ENCODE measurements at regions not wholly inside any gene's neighbourhood (a gene's known extent, or its start where the extent isn't known, plus 50 kb on each side); places are given as distances from the start of the nearest gene placed in this dataset.

DNA sequence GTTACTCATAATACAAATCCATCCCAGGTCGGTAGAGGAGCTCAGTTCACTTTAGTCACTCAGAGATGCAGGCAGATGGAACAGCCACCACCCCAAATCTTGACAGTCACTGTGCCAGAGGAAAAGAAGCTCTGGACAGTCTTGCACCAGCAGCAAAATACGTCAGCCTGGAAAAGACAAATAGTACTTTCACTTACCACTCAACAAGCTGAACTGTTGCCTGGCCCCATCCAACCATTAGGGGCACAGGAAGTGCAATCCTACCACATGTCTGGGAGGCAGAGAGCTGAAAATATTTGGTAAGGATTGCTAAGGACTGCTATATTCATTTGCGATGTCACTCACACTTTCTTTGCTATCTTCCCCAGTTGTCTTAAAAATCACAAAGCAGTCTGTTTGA lies 239.1 kb upstream of the TOX3 start (continued):
- TF ChIP-seq, protein P1, sequence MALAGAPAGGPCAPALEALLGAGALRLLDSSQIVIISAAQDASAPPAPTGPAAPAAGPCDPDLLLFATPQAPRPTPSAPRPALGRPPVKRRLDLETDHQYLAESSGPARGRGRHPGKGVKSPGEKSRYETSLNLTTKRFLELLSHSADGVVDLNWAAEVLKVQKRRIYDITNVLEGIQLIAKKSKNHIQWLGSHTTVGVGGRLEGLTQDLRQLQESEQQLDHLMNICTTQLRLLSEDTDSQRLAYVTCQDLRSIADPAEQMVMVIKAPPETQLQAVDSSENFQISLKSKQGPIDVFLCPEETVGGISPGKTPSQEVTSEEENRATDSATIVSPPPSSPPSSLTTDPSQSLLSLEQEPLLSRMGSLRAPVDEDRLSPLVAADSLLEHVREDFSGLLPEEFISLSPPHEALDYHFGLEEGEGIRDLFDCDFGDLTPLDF (CRISPR knock-in tag; IDR thresholded peaks at IDR 0.05), result no peak
- TF ChIP-seq RELA (CRISPR knock-in tag; IDR thresholded peaks at IDR 0.05; ENCODE audit: borderline replicate concordance) (no peak), ZNF396 (CRISPR knock-in tag; IDR thresholded peaks at IDR 0.05; ENCODE audit: borderline replicate concordance) (no peak), NR3C1 (CRISPR knock-in tag; conservative IDR thresholded peaks at IDR 0.05; ENCODE audit: low read depth) (no peak)

DNA sequence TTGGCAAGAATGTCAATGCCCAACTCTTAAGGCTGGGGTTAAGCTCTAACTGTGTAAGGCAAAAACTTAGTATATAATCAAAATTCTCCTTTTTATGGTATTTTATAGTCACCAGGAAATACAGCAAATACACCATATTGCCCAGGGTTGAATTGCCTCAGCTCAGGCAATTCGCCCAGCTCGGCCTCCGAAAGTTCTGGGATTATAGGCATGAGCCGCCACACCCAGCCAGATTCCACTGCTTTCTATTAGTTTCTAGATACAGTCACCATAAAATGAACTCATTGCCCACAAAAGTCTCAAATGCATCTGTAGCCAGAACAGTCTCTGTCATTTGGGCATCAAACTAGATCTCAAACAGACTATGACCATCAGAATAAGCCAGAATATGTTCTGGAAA lies 238.7 kb upstream of the TOX3 start:
- ChIA-PET CTCF (no interaction called here), POLR2A (no interaction called here)
- H3K9me3 Mint-ChIP-seq, result peaks cover 3% of the 10 kb centered on the region
- H3K4me3 Mint-ChIP-seq, result no peak overlapping the region
- ATAC-seq, result no peak
- DNase-seq (ENCODE audit: low spot score), result no peak
- H3K27ac Mint-ChIP-seq, result no peak overlapping the region
- no peaks in the 10 kb centered on the region for H3K36me3 Mint-ChIP-seq
- H3K27me3 Mint-ChIP-seq (ENCODE audit: low read depth), result no peaks in the 10 kb centered on the region; the same call in 1 of the 2 replicates
- TF ChIP-seq, protein P2, sequence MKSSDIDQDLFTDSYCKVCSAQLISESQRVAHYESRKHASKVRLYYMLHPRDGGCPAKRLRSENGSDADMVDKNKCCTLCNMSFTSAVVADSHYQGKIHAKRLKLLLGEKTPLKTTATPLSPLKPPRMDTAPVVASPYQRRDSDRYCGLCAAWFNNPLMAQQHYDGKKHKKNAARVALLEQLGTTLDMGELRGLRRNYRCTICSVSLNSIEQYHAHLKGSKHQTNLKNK (CRISPR knock-in tag; IDR thresholded peaks at IDR 0.05), result no peak
- TF ChIP-seq SMAD3 (CRISPR knock-in tag; IDR thresholded peaks at IDR 0.05; ENCODE audit: borderline replicate concordance) (no peak), ESRRA (CRISPR knock-in tag; IDR thresholded peaks at IDR 0.05; ENCODE audit: borderline replicate concordance) (no peak), ETV6 (CRISPR knock-in tag; IDR thresholded peaks at IDR 0.05) (no peak), TEAD1 (CRISPR knock-in tag; IDR thresholded peaks at IDR 0.05) (no peak)
- TF ChIP-seq, protein P3, sequence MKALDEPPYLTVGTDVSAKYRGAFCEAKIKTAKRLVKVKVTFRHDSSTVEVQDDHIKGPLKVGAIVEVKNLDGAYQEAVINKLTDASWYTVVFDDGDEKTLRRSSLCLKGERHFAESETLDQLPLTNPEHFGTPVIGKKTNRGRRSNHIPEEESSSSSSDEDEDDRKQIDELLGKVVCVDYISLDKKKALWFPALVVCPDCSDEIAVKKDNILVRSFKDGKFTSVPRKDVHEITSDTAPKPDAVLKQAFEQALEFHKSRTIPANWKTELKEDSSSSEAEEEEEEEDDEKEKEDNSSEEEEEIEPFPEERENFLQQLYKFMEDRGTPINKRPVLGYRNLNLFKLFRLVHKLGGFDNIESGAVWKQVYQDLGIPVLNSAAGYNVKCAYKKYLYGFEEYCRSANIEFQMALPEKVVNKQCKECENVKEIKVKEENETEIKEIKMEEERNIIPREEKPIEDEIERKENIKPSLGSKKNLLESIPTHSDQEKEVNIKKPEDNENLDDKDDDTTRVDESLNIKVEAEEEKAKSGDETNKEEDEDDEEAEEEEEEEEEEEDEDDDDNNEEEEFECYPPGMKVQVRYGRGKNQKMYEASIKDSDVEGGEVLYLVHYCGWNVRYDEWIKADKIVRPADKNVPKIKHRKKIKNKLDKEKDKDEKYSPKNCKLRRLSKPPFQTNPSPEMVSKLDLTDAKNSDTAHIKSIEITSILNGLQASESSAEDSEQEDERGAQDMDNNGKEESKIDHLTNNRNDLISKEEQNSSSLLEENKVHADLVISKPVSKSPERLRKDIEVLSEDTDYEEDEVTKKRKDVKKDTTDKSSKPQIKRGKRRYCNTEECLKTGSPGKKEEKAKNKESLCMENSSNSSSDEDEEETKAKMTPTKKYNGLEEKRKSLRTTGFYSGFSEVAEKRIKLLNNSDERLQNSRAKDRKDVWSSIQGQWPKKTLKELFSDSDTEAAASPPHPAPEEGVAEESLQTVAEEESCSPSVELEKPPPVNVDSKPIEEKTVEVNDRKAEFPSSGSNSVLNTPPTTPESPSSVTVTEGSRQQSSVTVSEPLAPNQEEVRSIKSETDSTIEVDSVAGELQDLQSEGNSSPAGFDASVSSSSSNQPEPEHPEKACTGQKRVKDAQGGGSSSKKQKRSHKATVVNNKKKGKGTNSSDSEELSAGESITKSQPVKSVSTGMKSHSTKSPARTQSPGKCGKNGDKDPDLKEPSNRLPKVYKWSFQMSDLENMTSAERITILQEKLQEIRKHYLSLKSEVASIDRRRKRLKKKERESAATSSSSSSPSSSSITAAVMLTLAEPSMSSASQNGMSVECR (CRISPR knock-in tag; IDR thresholded peaks at IDR 0.05; ENCODE audit: borderline replicate concordance), result no peak
- TF ChIP-seq, protein P4, sequence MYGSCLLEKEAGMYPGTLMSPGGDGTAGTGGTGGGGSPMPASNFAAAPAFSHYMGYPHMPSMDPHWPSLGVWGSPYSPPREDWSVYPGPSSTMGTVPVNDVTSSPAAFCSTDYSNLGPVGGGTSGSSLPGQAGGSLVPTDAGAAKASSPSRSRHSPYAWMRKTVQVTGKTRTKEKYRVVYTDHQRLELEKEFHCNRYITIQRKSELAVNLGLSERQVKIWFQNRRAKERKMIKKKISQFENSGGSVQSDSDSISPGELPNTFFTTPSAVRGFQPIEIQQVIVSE (CRISPR knock-in tag; IDR thresholded peaks at IDR 0.05; ENCODE audit: borderline replicate concordance), result no peak
- H3K4me1 Mint-ChIP-seq, result peaks cover 31% of the 10 kb centered on the region

DNA sequence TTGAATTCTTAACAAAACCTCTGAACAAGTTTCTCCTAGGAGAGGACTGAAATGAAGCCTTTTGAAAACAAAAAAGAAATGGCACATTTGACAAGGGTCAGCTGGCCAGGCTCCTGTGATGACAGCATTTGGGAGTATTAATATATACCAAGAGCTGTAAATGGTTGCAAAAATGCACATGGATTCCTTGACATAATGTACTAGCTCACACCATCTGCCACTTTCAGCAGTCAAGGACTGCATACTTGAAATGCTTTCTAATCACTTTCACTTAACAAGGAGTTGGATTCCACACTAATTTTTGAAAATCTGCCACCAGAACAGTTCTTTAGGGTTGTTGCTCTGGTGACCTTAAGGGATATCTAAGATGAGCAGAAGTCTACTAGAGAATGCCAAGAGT lies 236.7 kb upstream of the TOX3 start:
- ATAC-seq, result no peak
- Mint-ChIP-seq H3K27ac (no peak overlapping the region), H3K9me3 (no peaks in the 10 kb centered on the region), H3K36me3 (no peaks in the 10 kb centered on the region), H3K4me1 (peaks cover 32% of the 10 kb centered on the region), H3K27me3 (ENCODE audit: low read depth) (no peaks in the 10 kb centered on the region; the same call in 1 of the 2 replicates), H3K4me3 (no peak overlapping the region)
- ChIA-PET POLR2A (no interaction called here), CTCF (no interaction called here)
- DNase-seq (ENCODE audit: low spot score), result no peak
- TF ChIP-seq GABPB1 (CRISPR knock-in tag; IDR thresholded peaks at IDR 0.05) (no peak), ZBTB21 (CRISPR knock-in tag; IDR thresholded peaks at IDR 0.05; ENCODE audit: borderline replicate concordance) (no peak), ZNF671 (CRISPR knock-in tag; IDR thresholded peaks at IDR 0.05) (no peak), GRHL2 (CRISPR knock-in tag; IDR thresholded peaks at IDR 0.05; ENCODE audit: insufficient replicate concordance, severe bottlenecking) (no peak), ZNF416 (CRISPR knock-in tag; IDR thresholded peaks at IDR 0.05) (no peak), CREB1 (CRISPR knock-in tag; IDR thresholded peaks at IDR 0.05) (no peak)
- TF ChIP-seq, protein P5, sequence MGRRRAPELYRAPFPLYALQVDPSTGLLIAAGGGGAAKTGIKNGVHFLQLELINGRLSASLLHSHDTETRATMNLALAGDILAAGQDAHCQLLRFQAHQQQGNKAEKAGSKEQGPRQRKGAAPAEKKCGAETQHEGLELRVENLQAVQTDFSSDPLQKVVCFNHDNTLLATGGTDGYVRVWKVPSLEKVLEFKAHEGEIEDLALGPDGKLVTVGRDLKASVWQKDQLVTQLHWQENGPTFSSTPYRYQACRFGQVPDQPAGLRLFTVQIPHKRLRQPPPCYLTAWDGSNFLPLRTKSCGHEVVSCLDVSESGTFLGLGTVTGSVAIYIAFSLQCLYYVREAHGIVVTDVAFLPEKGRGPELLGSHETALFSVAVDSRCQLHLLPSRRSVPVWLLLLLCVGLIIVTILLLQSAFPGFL (CRISPR knock-in tag; IDR thresholded peaks at IDR 0.05; ENCODE audit: borderline replicate concordance), result no peak
- TF ChIP-seq, protein P6, sequence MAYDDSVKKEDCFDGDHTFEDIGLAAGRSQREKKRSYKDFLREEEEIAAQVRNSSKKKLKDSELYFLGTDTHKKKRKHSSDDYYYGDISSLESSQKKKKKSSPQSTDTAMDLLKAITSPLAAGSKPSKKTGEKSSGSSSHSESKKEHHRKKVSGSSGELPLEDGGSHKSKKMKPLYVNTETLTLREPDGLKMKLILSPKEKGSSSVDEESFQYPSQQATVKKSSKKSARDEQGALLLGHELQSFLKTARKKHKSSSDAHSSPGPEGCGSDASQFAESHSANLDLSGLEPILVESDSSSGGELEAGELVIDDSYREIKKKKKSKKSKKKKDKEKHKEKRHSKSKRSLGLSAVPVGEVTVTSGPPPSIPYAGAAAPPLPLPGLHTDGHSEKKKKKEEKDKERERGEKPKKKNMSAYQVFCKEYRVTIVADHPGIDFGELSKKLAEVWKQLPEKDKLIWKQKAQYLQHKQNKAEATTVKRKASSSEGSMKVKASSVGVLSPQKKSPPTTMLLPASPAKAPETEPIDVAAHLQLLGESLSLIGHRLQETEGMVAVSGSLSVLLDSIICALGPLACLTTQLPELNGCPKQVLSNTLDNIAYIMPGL (CRISPR knock-in tag; IDR thresholded peaks at IDR 0.05), result no peak
- TF ChIP-seq, protein P7, sequence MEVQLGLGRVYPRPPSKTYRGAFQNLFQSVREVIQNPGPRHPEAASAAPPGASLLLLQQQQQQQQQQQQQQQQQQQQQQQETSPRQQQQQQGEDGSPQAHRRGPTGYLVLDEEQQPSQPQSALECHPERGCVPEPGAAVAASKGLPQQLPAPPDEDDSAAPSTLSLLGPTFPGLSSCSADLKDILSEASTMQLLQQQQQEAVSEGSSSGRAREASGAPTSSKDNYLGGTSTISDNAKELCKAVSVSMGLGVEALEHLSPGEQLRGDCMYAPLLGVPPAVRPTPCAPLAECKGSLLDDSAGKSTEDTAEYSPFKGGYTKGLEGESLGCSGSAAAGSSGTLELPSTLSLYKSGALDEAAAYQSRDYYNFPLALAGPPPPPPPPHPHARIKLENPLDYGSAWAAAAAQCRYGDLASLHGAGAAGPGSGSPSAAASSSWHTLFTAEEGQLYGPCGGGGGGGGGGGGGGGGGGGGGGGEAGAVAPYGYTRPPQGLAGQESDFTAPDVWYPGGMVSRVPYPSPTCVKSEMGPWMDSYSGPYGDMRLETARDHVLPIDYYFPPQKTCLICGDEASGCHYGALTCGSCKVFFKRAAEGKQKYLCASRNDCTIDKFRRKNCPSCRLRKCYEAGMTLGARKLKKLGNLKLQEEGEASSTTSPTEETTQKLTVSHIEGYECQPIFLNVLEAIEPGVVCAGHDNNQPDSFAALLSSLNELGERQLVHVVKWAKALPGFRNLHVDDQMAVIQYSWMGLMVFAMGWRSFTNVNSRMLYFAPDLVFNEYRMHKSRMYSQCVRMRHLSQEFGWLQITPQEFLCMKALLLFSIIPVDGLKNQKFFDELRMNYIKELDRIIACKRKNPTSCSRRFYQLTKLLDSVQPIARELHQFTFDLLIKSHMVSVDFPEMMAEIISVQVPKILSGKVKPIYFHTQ (CRISPR knock-in tag; IDR thresholded peaks at IDR 0.05), result no peak

Measured in WTC11 (cell line).